GM23338 (cell line): ENCODE measurements at regions not wholly inside any gene's neighbourhood (a gene's known extent, or its start where the extent isn't known, plus 50 kb on each side); places are given as distances from the start of the nearest gene placed in this dataset.

Experiments
- ATAC-seq: fragments of 200-7000 bp; cut with Tn5 transposase; 3 replicates; pipeline ENCODE4 v1.9.1; 2020
- DNase-seq: peaks from one replicate; pipeline ENCODE4 v3.0.0-alpha.2; 2015; ENCODE audit warnings: low spot score
- H2AFZ ChIP-seq: fragments of 200-600 bp; sonication (generic); 2 replicates; pipeline ENCODE4 v1.8.0; 2016; ENCODE audit warnings: antibody characterized with exemption, mild to moderate bottlenecking, moderate library complexity
- H3F3A ChIP-seq: fragments of 200-600 bp; sonication (generic); replicated peaks from 2 replicates; pipeline ENCODE4 v1.8.0; 2017; ENCODE audit warnings: antibody characterized with exemption, mixed run types, low read depth
- H3K27ac ChIP-seq: fragments of 200-600 bp; sonication (generic); 2 replicates; pipeline ENCODE4 v1.6.1; 2016; ENCODE audit warnings: low read depth
- H3K27me3 ChIP-seq: fragments of 200-600 bp; sonication (generic); 2 replicates; pipeline ENCODE4 v1.8.0; 2016; ENCODE audit warnings: mild to moderate bottlenecking, mixed run types, moderate library complexity; ENCODE audit not compliant: insufficient read depth
- H3K36me3 ChIP-seq: fragments of 200-600 bp; sonication (generic); 2 replicates; pipeline ENCODE4 v1.8.0; 2016; ENCODE audit warnings: mild to moderate bottlenecking; ENCODE audit not compliant: insufficient read depth
- H3K4me1 ChIP-seq: fragments of 200-600 bp; sonication (generic); 2 replicates; pipeline ENCODE4 v1.8.0; 2016; ENCODE audit warnings: mild to moderate bottlenecking, moderate library complexity; ENCODE audit not compliant: insufficient read depth
- H3K4me2 ChIP-seq: fragments of 200-600 bp; sonication (generic); 2 replicates; pipeline ENCODE4 v1.7.1; 2017; ENCODE audit warnings: mixed run types
- H3K4me3 ChIP-seq: fragments of 200-600 bp; sonication (generic); 2 replicates; pipeline ENCODE4 v1.6.1; 2016; ENCODE audit warnings: mixed run types
- H3K79me2 ChIP-seq: fragments of 200-600 bp; sonication (generic); replicated peaks from 2 replicates; pipeline ENCODE4 v1.8.0; 2017; ENCODE audit warnings: mild to moderate bottlenecking; ENCODE audit not compliant: insufficient read depth
- H3K9me2 ChIP-seq: fragments of 200-600 bp; sonication (generic); 2 replicates; pipeline ENCODE4 v1.8.0; 2017; ENCODE audit not compliant: insufficient read depth
- H4K20me1 ChIP-seq: fragments of 200-600 bp; sonication (generic); replicated peaks from 2 replicates; pipeline ENCODE4 v1.8.0; 2017; ENCODE audit warnings: mild to moderate bottlenecking; ENCODE audit not compliant: insufficient read depth
- H3K27ac Mint-ChIP-seq: 2 replicates; pipeline ENCODE4 v1.8.0; 2020; ENCODE audit warnings: inconsistent platforms, mild to moderate bottlenecking, moderate library complexity, mixed read lengths
- H3K27me3 Mint-ChIP-seq: 3 replicates; pipeline ENCODE4 v1.8.0; 2022; ENCODE audit warnings: low read depth, mild to moderate bottlenecking, moderate library complexity, mixed read lengths, inconsistent platforms; ENCODE audit not compliant: insufficient read depth, poor library complexity
- H3K36me3 Mint-ChIP-seq: 3 replicates; pipeline ENCODE4 v1.8.0; 2021; ENCODE audit warnings: low read depth, mild to moderate bottlenecking, inconsistent platforms, moderate library complexity, mixed read lengths
- H3K4me1 Mint-ChIP-seq: 3 replicates; pipeline ENCODE4 v1.8.0; 2020; ENCODE audit warnings: mild to moderate bottlenecking, inconsistent platforms, mixed read lengths
- H3K4me3 Mint-ChIP-seq: 3 replicates; pipeline ENCODE4 v1.8.0; 2021; ENCODE audit warnings: moderate library complexity, mild to moderate bottlenecking, inconsistent platforms, mixed read lengths
- H3K9me3 Mint-ChIP-seq: 3 replicates; pipeline ENCODE4 v1.8.0; 2020; ENCODE audit warnings: moderate library complexity, mild to moderate bottlenecking, inconsistent platforms, mixed read lengths
- CTCF ChIP-seq, 2 experiments: fragments of 200-600 bp in 1 of 2; sonication (generic) in 1 of 2; conservative IDR thresholded peaks; 2 replicates each; pipeline versions ENCODE4 v1.5.1 to v1.6.1; 2016 to 2017; ENCODE audit warnings: antibody characterized with exemption in 2 of 2, low read depth in 2 of 2, mild to moderate bottlenecking in 2 of 2, moderate library complexity in 1 of 2
- EZH2phosphoT487 ChIP-seq: fragments of 200-600 bp; sonication (generic); IDR thresholded peaks from one replicate; pipeline ENCODE4 v1.8.1; 2018; ENCODE audit warnings: antibody characterized with exemption; ENCODE audit not compliant: unreplicated experiment
- ZNF114 ChIP-seq: fragments of 250-450 bp; sonication (Bioruptor Pico); IDR thresholded peaks from 2 replicates; pipeline ENCODE4 v1.5.0; 2020; ENCODE audit warnings: mild to moderate bottlenecking, moderate library complexity
- ZNF331 ChIP-seq: fragments of 250-450 bp; sonication (Bioruptor Pico); IDR thresholded peaks from 2 replicates; pipeline ENCODE4 v1.5.0; 2020; ENCODE audit warnings: low read depth, mild to moderate bottlenecking, moderate library complexity
- ZNF462 ChIP-seq: fragments of 250-450 bp; sonication (Bioruptor Pico); IDR thresholded peaks from 2 replicates; pipeline ENCODE4 v1.5.0; 2020; ENCODE audit warnings: mild to moderate bottlenecking, moderate library complexity

- Histone ChIP-seq H3F3A (no peaks in the 10 kb centered on the region), H3K27ac (no peak overlapping the region), H3K4me1 (no peaks in the 10 kb centered on the region), H3K27me3 (no peaks in the 10 kb centered on the region), H3K36me3 (no peaks in the 10 kb centered on the region), H2AFZ (no peak overlapping the region), H3K9me2 (0 out of 2 replicates have a peak, but pooled peaks cover 5% of the 10 kb centered on the region), H3K4me2 (no peak overlapping the region), H3K79me2 (no peaks in the 10 kb centered on the region), H4K20me1 (no peaks in the 10 kb centered on the region), H3K4me3 (no peak overlapping the region)
- peaks cover 10% of the 10 kb centered on the region for H3K9me3 Mint-ChIP-seq
- no peak for ATAC-seq
- 0 out of 3 replicates have a peak, but pooled peaks cover 2% of the 10 kb centered on the region for H3K4me1 Mint-ChIP-seq
- H3K36me3 Mint-ChIP-seq, result peaks cover under 1% of the 10 kb centered on the region; the same call in 1 of the 3 replicates
- TF ChIP-seq ZNF462 (no peak), CTCF (conservative IDR thresholded peaks at IDR 0.05; ENCODE audit: low read depth in 2 of 2) (peak in 1 of 2 experiments; percentile 22; a peak in 2 of 4 replicates), ZNF331 (CRISPR knock-in tag) (no peak), EZH2phosphoT487 (no peak), ZNF114 (CRISPR knock-in tag) (no peak)
- peak; percentile 9 for DNase-seq
- H3K4me3 Mint-ChIP-seq, result no peak overlapping the region
- H3K27me3 Mint-ChIP-seq, result peaks cover 4% of the 10 kb centered on the region
- H3K27ac Mint-ChIP-seq, result no peak overlapping the region
Measured at GRCh38 chr6:5937936-5938706, 68.6 kb downstream of the NRN1 start.
